Common myeloid progenitor, CD34-positive (primary cell): ENCODE measurements at regions not wholly inside any gene's neighbourhood (a gene's known extent, or its start where the extent isn't known, plus 50 kb on each side); places are given as distances from the start of the nearest gene placed in this dataset.
"Not testable (repeated sequence)": the region's sequence is repeated elsewhere in the genome, so short reads cannot be mapped to it uniquely, and the experiment has no call there.

Source experiments
- CTCF ChIA-PET: fragments of 350-600 bp; sonication (Branson Sonifier 250); formaldehyde crosslinking; loops from one replicate; lab custom pipeline; 2021; ENCODE audit warnings: antibody characterized with exemption; lab: Charles Lee
- POLR2A ChIA-PET: fragments of 350-600 bp; sonication (Branson Sonifier 250); formaldehyde crosslinking; loops from one replicate; lab custom pipeline; 2021; ENCODE audit warnings: antibody characterized with exemption; lab: Charles Lee
- DNase-seq, 3 donors: peaks; one replicate each; pipeline versions ENCODE4 v3.0.0 to v3.0.0-alpha.2; 2013
- H3K27ac ChIP-seq, 2 experiments: 1 replicate in 1 of 2; 2 replicates in 1 of 2; pipeline ENCODE4 v1.7.0; 2013; ENCODE audit warnings: inconsistent platforms in 2 of 2, low read length in 2 of 2, mild to moderate bottlenecking in 2 of 2, low read depth in 1 of 2, moderate library complexity in 1 of 2; ENCODE audit not compliant: severe bottlenecking in 2 of 2, insufficient read depth in 1 of 2, poor library complexity in 1 of 2
- H3K27me3 ChIP-seq, 5 experiments: replicated peaks in 2 of 5; 1 replicate in 3 of 5; 2 replicates in 2 of 5; pipeline versions ENCODE4 v1.6.1 to v1.7.0; 2013; ENCODE audit warnings: low read length in 4 of 5, mild to moderate bottlenecking in 2 of 5, moderate library complexity in 2 of 5, inconsistent platforms in 1 of 5; ENCODE audit not compliant: insufficient read depth in 5 of 5, control insufficient read depth in 4 of 5
- H3K36me3 ChIP-seq, 4 experiments: 1 replicate in 2 of 4; 2 replicates in 2 of 4; pipeline versions ENCODE4 v1.6.1 to v1.7.0; 2013; ENCODE audit warnings: low read length in 3 of 4, control low read depth in 1 of 4, mild to moderate bottlenecking in 1 of 4; ENCODE audit not compliant: control insufficient read depth in 4 of 4, insufficient read depth in 4 of 4
- H3K4me1 ChIP-seq, 4 experiments: 1 replicate in 3 of 4; 2 replicates in 1 of 4; pipeline versions ENCODE4 v1.6.1 to v1.7.1; 2013; ENCODE audit warnings: low read length in 3 of 4, mild to moderate bottlenecking in 3 of 4, control low read depth in 1 of 4, inconsistent platforms in 1 of 4, moderate library complexity in 1 of 4; ENCODE audit not compliant: control insufficient read depth in 4 of 4, insufficient read depth in 4 of 4; ENCODE audit errors: control extremely low read depth in 1 of 4
- H3K4me3 ChIP-seq, 7 experiments: 1 replicate in 4 of 7; 2 replicates in 3 of 7; pipeline versions ENCODE4 v1.5.1 to v1.7.0; 2013; ENCODE audit warnings: mild to moderate bottlenecking in 7 of 7, low read length in 6 of 7, moderate library complexity in 6 of 7, inconsistent platforms in 2 of 7, low read depth in 2 of 7, control low read depth in 1 of 7; ENCODE audit not compliant: insufficient read depth in 4 of 7, control insufficient read depth in 1 of 7; ENCODE audit errors: extremely low read depth in 1 of 7
- H3K9me3 ChIP-seq, 5 experiments: 1 replicate in 4 of 5; 2 replicates in 1 of 5; pipeline versions ENCODE4 v1.6.1 to v1.7.1; 2013; ENCODE audit warnings: low read length in 4 of 5, mild to moderate bottlenecking in 2 of 5, inconsistent platforms in 1 of 5, low read depth in 1 of 5, moderate library complexity in 1 of 5; ENCODE audit not compliant: control insufficient read depth in 4 of 5, insufficient read depth in 2 of 5; ENCODE audit errors: control extremely low read depth in 1 of 5
- WGBS: methylation state at CpG from one replicate; pipeline ENCODE4 v1.1.5; 2013; ENCODE audit not compliant: insufficient coverage; 5-methylcytosine and 5-hydroxymethylcytosine counted together

GRCh38 chr3:159032311-159032710 lies 230.5 kb downstream of the MFSD1 start:
- CTCF ChIA-PET: no interaction called here
- H3K9me3 ChIP-seq: no peaks in the 10 kb centered on the region
- H3K4me3 ChIP-seq: no peak overlapping the region
- no CpG with 5 or more reads among the region's 1 CpG for WGBS
- H3K4me1 ChIP-seq: no peaks in the 10 kb centered on the region
- H3K27me3 ChIP-seq: no peaks in the 10 kb centered on the region
- H3K36me3 ChIP-seq: no peaks in the 10 kb centered on the region
- H3K27ac ChIP-seq: no peak overlapping the region
- POLR2A ChIA-PET: no interaction called here
- DNase-seq: no peak

- 29% methylated on average over 1 of the region's 2 CpGs for WGBS
- Histone ChIP-seq H3K27ac (no peak overlapping the region), H3K27me3 (no peaks in the 10 kb centered on the region), H3K4me3 (no peak overlapping the region), H3K4me1 (no peaks in the 10 kb centered on the region), H3K36me3 (no peaks in the 10 kb centered on the region), H3K9me3 (no peaks in the 10 kb centered on the region)
- no peak for DNase-seq
- ChIA-PET CTCF (no interaction called here), POLR2A (no interaction called here)
These were observed 236.6 kb downstream of the MFSD1 start for GRCh38 chr3:159038405-159038804.

- Histone ChIP-seq H3K4me3 (no peak overlapping the region), H3K27ac (no peak overlapping the region), H3K36me3 (no peaks in the 10 kb centered on the region), H3K9me3 (no peaks in the 10 kb centered on the region), H3K4me1 (no peaks in the 10 kb centered on the region), H3K27me3 (no peaks in the 10 kb centered on the region)
- no peak for DNase-seq
- ChIA-PET CTCF (no interaction called here), POLR2A (no interaction called here)
- WGBS: no CpG with 5 or more reads among the region's 2 CpGs
These were observed 237.4 kb downstream of the MFSD1 start for GRCh38 chr3:159039286-159039685.

GRCh38 chr3:159045279-159045885 lies 243.5 kb downstream of the MFSD1 start:
- DNase-seq: no peak
- 77% methylated on average over 5 of the region's 5 CpGs for WGBS
- Histone ChIP-seq H3K27ac (no peak overlapping the region), H3K27me3 (no peaks in the 10 kb centered on the region), H3K9me3 (no peaks in the 10 kb centered on the region), H3K36me3 (no peaks in the 10 kb centered on the region), H3K4me1 (no peaks in the 10 kb centered on the region), H3K4me3 (no peak overlapping the region)
- ChIA-PET CTCF (no interaction called here), POLR2A (no interaction called here)

- WGBS: 100% methylated on average over 1 of the region's 3 CpGs
- Histone ChIP-seq H3K4me1 (no peaks in the 10 kb centered on the region), H3K27me3 (no peaks in the 10 kb centered on the region), H3K4me3 (no peak overlapping the region), H3K9me3 (no peaks in the 10 kb centered on the region), H3K36me3 (no peaks in the 10 kb centered on the region), H3K27ac (no peak overlapping the region)
- POLR2A ChIA-PET: no interaction called here
- CTCF ChIA-PET: no interaction called here
- DNase-seq: no peak
These were observed 245.5 kb downstream of the MFSD1 start for GRCh38 chr3:159047361-159047760.

GRCh38 chr3:159052494-159052893 lies 250.6 kb downstream of the MFSD1 start:
- H3K4me1 ChIP-seq, H3K27me3 ChIP-seq, DNase-seq, CTCF ChIA-PET, H3K4me3 ChIP-seq, H3K27ac ChIP-seq, H3K36me3 ChIP-seq, POLR2A ChIA-PET, H3K9me3 ChIP-seq: not testable (repeated sequence)
- 100% methylated on average over 1 of the region's 1 CpG for WGBS

GRCh38 chr3:159057621-159058020 lies 255.8 kb downstream of the MFSD1 start:
- CTCF ChIA-PET: no interaction called here
- Histone ChIP-seq H3K4me1 (no peaks in the 10 kb centered on the region), H3K4me3 (no peak overlapping the region), H3K27me3 (no peaks in the 10 kb centered on the region), H3K27ac (no peak overlapping the region), H3K9me3 (no peaks in the 10 kb centered on the region), H3K36me3 (no peaks in the 10 kb centered on the region)
- POLR2A ChIA-PET: no interaction called here
- DNase-seq: no peak
